ENCODE measurements at regions not wholly inside any gene's neighbourhood (a gene's known extent, or its start where the extent isn't known, plus 50 kb on each side); places are given as distances from the start of the nearest gene placed in this dataset.

- TF ChIP-seq CSRNP3 (CRISPR knock-in tag; IDR thresholded peaks at IDR 0.05) (no peak), ARNTL (CRISPR knock-in tag; IDR thresholded peaks at IDR 0.05; ENCODE audit: borderline replicate concordance, low read depth) (no peak), BACH2 (CRISPR knock-in tag; IDR thresholded peaks at IDR 0.05; ENCODE audit: borderline replicate concordance) (no peak), CSDC2 (CRISPR knock-in tag; IDR thresholded peaks at IDR 0.05) (no peak), ZFP30 (CRISPR knock-in tag; IDR thresholded peaks at IDR 0.05) (no peak), ISL1 (CRISPR knock-in tag; IDR thresholded peaks at IDR 0.05) (no peak), ZC3H10 (CRISPR knock-in tag; IDR thresholded peaks at IDR 0.05) (no peak), TOX (CRISPR knock-in tag; IDR thresholded peaks at IDR 0.05; ENCODE audit: borderline replicate concordance) (no peak), ZNF8 (CRISPR knock-in tag; IDR thresholded peaks at IDR 0.05) (no peak), CREB5 (CRISPR knock-in tag; IDR thresholded peaks at IDR 0.05; ENCODE audit: low read depth) (no peak)
- ATAC-seq, result peak; percentile 51
Measured at GRCh38 chr4:124953486-124953885, 241.0 kb upstream of the ANKRD50 start.

GRCh38 chr4:124953061-124953460 lies 240.5 kb upstream of the ANKRD50 start:
- ATAC-seq, result peak; percentile 91
- TF ChIP-seq TOX (CRISPR knock-in tag; IDR thresholded peaks at IDR 0.05; ENCODE audit: borderline replicate concordance) (0 out of 2 replicates have a peak, but pooled peaks have one; percentile 31), CREB5 (CRISPR knock-in tag; IDR thresholded peaks at IDR 0.05; ENCODE audit: low read depth) (peak; percentile 51; the same call in 1 of the 2 replicates), ZC3H10 (CRISPR knock-in tag; IDR thresholded peaks at IDR 0.05) (peak; percentile 50; the same call in 1 of the 2 replicates), CSDC2 (CRISPR knock-in tag; IDR thresholded peaks at IDR 0.05) (no peak), ZFP30 (CRISPR knock-in tag; IDR thresholded peaks at IDR 0.05) (no peak), TSHZ2 (CRISPR knock-in tag; IDR thresholded peaks at IDR 0.05) (no peak), TCF4 (CRISPR knock-in tag; IDR thresholded peaks at IDR 0.05; ENCODE audit: borderline replicate concordance) (no peak), ISL1 (CRISPR knock-in tag; IDR thresholded peaks at IDR 0.05) (peak; percentile 96), PATZ1 (CRISPR knock-in tag; IDR thresholded peaks at IDR 0.05; ENCODE audit: borderline replicate concordance) (0 out of 2 replicates have a peak, but pooled peaks have one; percentile 18), POU6F1 (CRISPR knock-in tag; IDR thresholded peaks at IDR 0.05; ENCODE audit: borderline replicate concordance, low read depth) (no peak)

- peak; percentile 62 for ATAC-seq
- no peak for TF ChIP-seq ZFP30 (CRISPR knock-in tag; IDR thresholded peaks at IDR 0.05)
- TF ChIP-seq CSDC2 (CRISPR knock-in tag; IDR thresholded peaks at IDR 0.05), result no peak
Measured at GRCh38 chr4:124952601-124953000, 240.1 kb upstream of the ANKRD50 start.

GRCh38 chr4:124948976-124949597 lies 236.6 kb upstream of the ANKRD50 start:
- ATAC-seq, result peak; percentile 37
- TF ChIP-seq TOX (CRISPR knock-in tag; IDR thresholded peaks at IDR 0.05; ENCODE audit: borderline replicate concordance), result no peak
- TF ChIP-seq SNAI2 (CRISPR knock-in tag; IDR thresholded peaks at IDR 0.05), result no peak
- no peak for TF ChIP-seq ZFP3 (CRISPR knock-in tag; IDR thresholded peaks at IDR 0.05)
- TF ChIP-seq CREB5 (CRISPR knock-in tag; IDR thresholded peaks at IDR 0.05; ENCODE audit: low read depth), result no peak
- TF ChIP-seq TCF4 (CRISPR knock-in tag; IDR thresholded peaks at IDR 0.05; ENCODE audit: borderline replicate concordance), result no peak
- TF ChIP-seq ZFP30 (CRISPR knock-in tag; IDR thresholded peaks at IDR 0.05), result no peak
- TF ChIP-seq ARNTL (CRISPR knock-in tag; IDR thresholded peaks at IDR 0.05; ENCODE audit: borderline replicate concordance, low read depth), result no peak
- no peak for TF ChIP-seq PPARA (CRISPR knock-in tag; IDR thresholded peaks at IDR 0.05; ENCODE audit: borderline replicate concordance)
- no peak for TF ChIP-seq OSR1 (CRISPR knock-in tag; IDR thresholded peaks at IDR 0.05)
- TF ChIP-seq ZNF565 (CRISPR knock-in tag; conservative IDR thresholded peaks at IDR 0.05; ENCODE audit: low read depth), result no peak
- TF ChIP-seq ZC3H10 (CRISPR knock-in tag; IDR thresholded peaks at IDR 0.05), result no peak
- no peak for TF ChIP-seq ESRRG (CRISPR knock-in tag; IDR thresholded peaks at IDR 0.05)
